ENCODE measurements at regions not wholly inside any gene's neighbourhood (a gene's known extent, or its start where the extent isn't known, plus 50 kb on each side); places are given as distances from the start of the nearest gene placed in this dataset.

- Histone ChIP-seq H3K27me3 (ENCODE audit: control insufficient read depth in 2 of 2, insufficient read depth in 2 of 2, low read length in 2 of 2) (no peaks in the 10 kb centered on the region), H2AFZ (ENCODE audit: insufficient read depth, low read depth, low read length, poor library complexity, severe bottlenecking) (no peak overlapping the region), H3K4me3 (replicated peaks in 1 of 3; ENCODE audit: low read depth in 2 of 3, low read length in 3 of 3) (no peak overlapping the region), H3K79me2 (ENCODE audit: insufficient read depth, low read length) (no peaks in the 10 kb centered on the region), H4K20me1 (ENCODE audit: insufficient read depth, low read length) (no peaks in the 10 kb centered on the region), H3K4me2 (replicated peaks; ENCODE audit: extremely low read depth, low read length, poor library complexity, severe bottlenecking) (no peak overlapping the region), H3K9ac (ENCODE audit: insufficient read depth, low read length, poor library complexity, severe bottlenecking) (no peak overlapping the region), H3K9me3 (replicated peaks in 1 of 2; ENCODE audit: control insufficient read depth in 1 of 2, insufficient read depth in 1 of 2, low read length in 2 of 2) (no peaks in the 10 kb centered on the region), H3K4me1 (ENCODE audit: control insufficient read depth in 1 of 2, insufficient read depth in 2 of 2, low read length in 2 of 2) (no peaks in the 10 kb centered on the region), H3K36me3 (replicated peaks in 1 of 2; ENCODE audit: control insufficient read depth in 1 of 2, insufficient read depth in 2 of 2, low read length in 2 of 2) (no peaks in the 10 kb centered on the region), H3K27ac (ENCODE audit: low read depth in 1 of 2, low read length in 2 of 2) (no peak overlapping the region)
- Mint-ChIP-seq H3K4me1 (no peaks in the 10 kb centered on the region), H3K27me3 (ENCODE audit: low read depth in 3 of 3) (no peaks in the 10 kb centered on the region), H3K36me3 (no peaks in the 10 kb centered on the region), H3K9me3 (peaks cover 0 to 1% (median 0%) of the 10 kb centered on the region in 7 donors), H3K4me3 (no peak overlapping the region), H3K27ac (no peak overlapping the region)
- no peak for DNase-seq
- WGBS (ENCODE audit: insufficient coverage) = no CpG with 5 or more reads among the region's 3 CpGs
- no peak for TF ChIP-seq CTCF (IDR thresholded peaks at IDR 0.05)
- intact Hi-C loops (cut with micrococcal nuclease) = no loop called here
Observed at GRCh38 chr7:85286446-85286845, 99.6 kb upstream of the SEMA3D start.

GRCh38 chr7:85285527-85285926, 98.7 kb upstream of the SEMA3D start:
- H3K27me3 ChIP-seq (ENCODE audit: control insufficient read depth in 2 of 2, insufficient read depth in 2 of 2, low read length in 2 of 2) = no peaks in the 10 kb centered on the region
- intact Hi-C loops (cut with micrococcal nuclease) = no loop called here
- WGBS (ENCODE audit: insufficient coverage) = no CpG with 5 or more reads among the region's 1 CpG
- Mint-ChIP-seq H3K4me3 (no peak overlapping the region), H3K9me3 (no peaks in the 10 kb centered on the region), H3K27ac (no peak overlapping the region), H3K4me1 (no peaks in the 10 kb centered on the region), H3K27me3 (ENCODE audit: low read depth in 3 of 3) (no peaks in the 10 kb centered on the region), H3K36me3 (no peaks in the 10 kb centered on the region)
- H2AFZ ChIP-seq (ENCODE audit: insufficient read depth, low read depth, low read length, poor library complexity, severe bottlenecking) = no peak overlapping the region
- H3K27ac ChIP-seq (ENCODE audit: low read depth in 1 of 2, low read length in 2 of 2) = no peak overlapping the region
- TF ChIP-seq CTCF (IDR thresholded peaks at IDR 0.05) = no peak
- H4K20me1 ChIP-seq (ENCODE audit: insufficient read depth, low read length) = no peaks in the 10 kb centered on the region
- no peak overlapping the region for H3K9ac ChIP-seq (ENCODE audit: insufficient read depth, low read length, poor library complexity, severe bottlenecking)
- no peaks in the 10 kb centered on the region for H3K36me3 ChIP-seq (replicated peaks in 1 of 2; ENCODE audit: control insufficient read depth in 1 of 2, insufficient read depth in 2 of 2, low read length in 2 of 2)
- H3K4me1 ChIP-seq (ENCODE audit: control insufficient read depth in 1 of 2, insufficient read depth in 2 of 2, low read length in 2 of 2) = no peaks in the 10 kb centered on the region
- H3K4me2 ChIP-seq (replicated peaks; ENCODE audit: extremely low read depth, low read length, poor library complexity, severe bottlenecking) = no peak overlapping the region
- no peaks in the 10 kb centered on the region for H3K79me2 ChIP-seq (ENCODE audit: insufficient read depth, low read length)
- no peaks in the 10 kb centered on the region for H3K9me3 ChIP-seq (replicated peaks in 1 of 2; ENCODE audit: control insufficient read depth in 1 of 2, insufficient read depth in 1 of 2, low read length in 2 of 2)
- no peak for DNase-seq
- H3K4me3 ChIP-seq (replicated peaks in 1 of 3; ENCODE audit: low read depth in 2 of 3, low read length in 3 of 3) = no peak overlapping the region
